ENCODE measurements at regions not wholly inside any gene's neighbourhood (a gene's known extent, or its start where the extent isn't known, plus 50 kb on each side); places are given as distances from the start of the nearest gene placed in this dataset.

- TF ChIP-seq POLR2A (IDR thresholded peaks at IDR 0.05; ENCODE audit: low read depth, low read length) = no peak
- FAIRE-seq = no peak
Observed at GRCh38 chr12:89033062-89033461, 319.2 kb downstream of the DUSP6 start.

GRCh38 chr12:89029961-89030360, 322.3 kb downstream of the DUSP6 start:
- DNase-seq (ENCODE audit: insufficient read length, low spot score) (no peak), FAIRE-seq (peak; percentile 52)
- TF ChIP-seq POLR2A (IDR thresholded peaks at IDR 0.05; ENCODE audit: low read depth, low read length) = no peak

More at GRCh38 chr12:89033062-89033461, 319.2 kb downstream of the DUSP6 start:
- no peak for DNase-seq (ENCODE audit: insufficient read length, low spot score)

DNA sequence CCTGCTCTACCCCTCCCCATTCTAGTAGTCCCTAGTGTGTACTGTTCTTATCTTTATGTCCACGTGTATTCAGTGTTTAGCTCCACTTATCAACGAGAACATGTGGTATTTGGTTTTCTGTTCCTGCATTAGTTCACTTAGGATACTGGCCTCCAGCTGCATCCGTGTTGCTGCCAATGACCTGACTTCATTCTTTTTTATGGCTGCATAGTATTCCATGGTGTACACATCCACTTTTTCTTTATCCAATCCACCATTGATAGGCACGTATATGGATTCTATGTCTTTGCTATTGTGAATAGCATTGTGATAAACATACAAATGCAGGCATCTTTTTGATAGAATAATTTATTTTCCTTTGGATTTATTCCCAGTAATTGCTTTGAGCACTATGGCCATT, 327.7 kb downstream of the DUSP6 start:
- TF ChIP-seq POLR2A (IDR thresholded peaks at IDR 0.05; ENCODE audit: low read depth, low read length) = no peak
- DNase-seq (ENCODE audit: insufficient read length, low spot score) (no peak), FAIRE-seq (no peak)

DNA sequence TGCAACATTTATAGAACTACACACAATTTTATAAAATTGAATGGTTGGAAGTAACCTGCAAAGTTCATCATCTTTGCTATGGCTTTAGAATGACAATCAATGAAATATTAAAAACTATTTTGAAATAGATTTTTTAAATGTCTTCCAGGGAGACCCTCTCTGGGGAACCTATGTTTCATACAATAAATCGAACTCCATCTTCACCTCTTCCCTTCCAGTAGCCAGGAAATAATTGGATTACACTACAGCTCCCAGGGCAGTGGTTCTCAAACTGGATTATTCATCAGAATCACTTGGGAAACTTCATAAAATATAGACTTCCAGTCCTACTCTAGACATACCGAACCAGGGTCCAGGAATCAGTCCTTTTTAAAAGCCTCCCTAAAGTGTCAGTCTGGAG, 328.4 kb downstream of the DUSP6 start:
- DNase-seq (ENCODE audit: insufficient read length, low spot score) (no peak), FAIRE-seq (no peak)
- TF ChIP-seq POLR2A (IDR thresholded peaks at IDR 0.05; ENCODE audit: low read depth, low read length) = no peak

GRCh38 chr12:89020689-89021088, 331.6 kb downstream of the DUSP6 start:
- no peak for TF ChIP-seq POLR2A (IDR thresholded peaks at IDR 0.05; ENCODE audit: low read depth, low read length)
- FAIRE-seq (no peak), DNase-seq (ENCODE audit: insufficient read length, low spot score) (no peak)

DNA sequence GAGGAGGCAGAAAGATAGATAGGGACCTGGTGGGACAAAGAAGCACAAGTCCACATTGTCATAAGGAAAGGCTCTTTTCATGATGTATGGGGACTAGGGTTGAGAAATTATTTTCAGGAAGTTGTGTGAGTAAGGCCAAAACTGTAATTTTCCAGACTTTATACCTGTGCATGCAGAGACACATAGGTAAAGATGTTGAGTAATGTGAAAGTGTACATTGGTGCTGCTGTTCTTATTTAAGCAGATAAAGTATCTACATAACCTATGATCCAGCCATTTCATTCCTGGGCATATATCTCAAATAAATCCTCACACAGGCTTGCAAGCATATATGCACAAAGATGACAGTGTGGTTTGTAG, 332.2 kb downstream of the DUSP6 start:
- TF ChIP-seq POLR2A (IDR thresholded peaks at IDR 0.05; ENCODE audit: low read depth, low read length) = no peak
- FAIRE-seq (no peak), DNase-seq (ENCODE audit: insufficient read length, low spot score) (no peak)

- DNase-seq (ENCODE audit: insufficient read length, low spot score) (peak; percentile 33), FAIRE-seq (peak; percentile 99)
- no peak for TF ChIP-seq POLR2A (IDR thresholded peaks at IDR 0.05; ENCODE audit: low read depth, low read length)
Observed at GRCh38 chr12:89019439-89020120, 332.7 kb downstream of the DUSP6 start.

GRCh38 chr12:89016970-89017778, 335.1 kb downstream of the DUSP6 start:
- TF ChIP-seq POLR2A (IDR thresholded peaks at IDR 0.05; ENCODE audit: low read depth, low read length) = no peak
- peak; percentile 7 for DNase-seq (ENCODE audit: insufficient read length, low spot score)
- peak; percentile 97 for FAIRE-seq

- FAIRE-seq = no peak
- TF ChIP-seq POLR2A (IDR thresholded peaks at IDR 0.05; ENCODE audit: low read depth, low read length) = no peak
- DNase-seq (ENCODE audit: insufficient read length, low spot score) = no peak
Observed at GRCh38 chr12:89015419-89015818, 336.9 kb downstream of the DUSP6 start.

DNA sequence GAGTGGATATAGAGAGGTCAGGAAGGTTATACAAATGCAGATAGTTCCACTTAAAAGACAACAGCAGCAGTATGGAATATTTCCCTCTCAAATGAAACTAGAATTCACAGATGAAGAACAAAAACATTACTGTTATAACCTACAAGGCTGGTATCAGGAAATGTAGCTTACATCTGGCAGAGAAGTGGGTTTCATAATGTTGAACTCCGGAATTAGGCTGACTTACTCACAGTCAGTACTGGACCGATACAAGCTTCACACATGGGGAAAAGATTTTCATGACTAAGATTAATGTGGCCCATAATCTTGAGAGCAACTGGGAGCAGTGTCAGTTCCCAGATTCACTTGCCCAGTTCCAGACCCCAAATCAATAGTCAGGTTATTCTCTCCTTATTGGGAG, 353.9 kb downstream of the DUSP6 start:
- TF ChIP-seq POLR2A (IDR thresholded peaks at IDR 0.05; ENCODE audit: low read depth, low read length) = no peak
- FAIRE-seq (no peak), DNase-seq (ENCODE audit: insufficient read length, low spot score) (no peak)

DNA sequence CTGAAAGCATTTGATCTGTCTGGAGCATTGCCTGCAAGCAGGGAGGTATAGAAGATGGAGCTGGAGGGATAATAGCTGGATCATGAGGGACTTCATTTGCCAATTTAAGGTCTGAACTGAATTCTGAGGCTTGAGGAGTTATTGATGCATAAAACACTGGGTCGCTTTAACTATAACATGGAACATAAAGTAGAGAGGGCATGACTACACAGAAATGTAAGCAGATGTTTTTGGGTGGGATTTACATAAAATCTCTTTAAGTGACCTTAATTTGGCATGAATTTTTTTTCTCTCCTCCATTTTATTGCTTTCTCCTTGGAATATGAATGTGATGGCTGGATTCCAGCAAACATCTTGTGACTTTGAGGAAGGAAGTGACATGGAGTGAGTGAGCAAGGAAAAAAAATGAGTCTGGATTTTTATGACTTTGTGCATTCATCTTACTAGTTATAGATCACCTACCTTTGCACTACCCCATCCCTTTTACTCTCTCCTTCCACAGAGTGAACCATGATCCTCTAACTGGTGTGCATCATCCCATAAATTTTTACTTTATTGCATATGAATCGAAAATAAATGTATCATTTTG, 356.0 kb downstream of the DUSP6 start:
- DNase-seq (ENCODE audit: insufficient read length, low spot score) (no peak), FAIRE-seq (no peak)
- no peak for TF ChIP-seq POLR2A (IDR thresholded peaks at IDR 0.05; ENCODE audit: low read depth, low read length)

GRCh38 chr12:88994971-88995370, 357.3 kb downstream of the DUSP6 start:
- no peak for TF ChIP-seq POLR2A (IDR thresholded peaks at IDR 0.05; ENCODE audit: low read depth, low read length)
- FAIRE-seq (no peak), DNase-seq (ENCODE audit: insufficient read length, low spot score) (no peak)

GRCh38 chr12:88994537-88994936, 357.8 kb downstream of the DUSP6 start:
- DNase-seq (ENCODE audit: insufficient read length, low spot score) (no peak), FAIRE-seq (no peak)
- TF ChIP-seq POLR2A (IDR thresholded peaks at IDR 0.05; ENCODE audit: low read depth, low read length) = no peak

GRCh38 chr12:88993651-88994050, 358.6 kb downstream of the DUSP6 start:
- DNase-seq (ENCODE audit: insufficient read length, low spot score) (no peak), FAIRE-seq (peak; percentile 91)
- no peak for TF ChIP-seq POLR2A (IDR thresholded peaks at IDR 0.05; ENCODE audit: low read depth, low read length)

DNA sequence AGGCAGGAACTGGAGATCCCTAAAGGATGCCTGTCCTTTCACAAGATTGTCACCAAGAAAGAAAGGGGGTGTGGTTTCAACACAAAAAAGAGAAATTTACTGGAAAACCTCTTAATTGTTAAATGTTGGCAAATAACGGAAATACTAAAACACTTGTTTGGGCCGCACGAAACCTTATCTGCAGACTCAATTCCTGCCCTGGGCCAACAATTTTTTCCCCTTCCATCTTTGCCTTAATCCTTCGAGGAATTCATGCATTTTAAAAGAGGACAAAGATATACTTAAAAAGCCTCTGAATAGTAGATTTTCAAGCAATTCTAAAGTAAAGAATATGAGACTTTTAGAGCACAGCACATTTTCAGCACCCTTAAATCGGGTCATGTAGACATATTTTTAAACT, 366.2 kb downstream of the DUSP6 start:
- TF ChIP-seq POLR2A (IDR thresholded peaks at IDR 0.05; ENCODE audit: low read depth, low read length) = no peak
- no peak for DNase-seq (ENCODE audit: insufficient read length, low spot score)
- no peak for FAIRE-seq
